Stimulated activated CD8-positive, alpha-beta memory T cell treated with anti-CD3 and anti-CD28 coated beads, Interleukin-15, amount 100 ng/mL, for 48 hours (primary cell): ENCODE measurements at regions not wholly inside any gene's neighbourhood (a gene's known extent, or its start where the extent isn't known, plus 50 kb on each side); places are given as distances from the start of the nearest gene placed in this dataset.
"Not testable (repeated sequence)": the region's sequence is repeated elsewhere in the genome, so short reads cannot be mapped to it uniquely, and the experiment has no call there.

Source experiments
- DNase-seq, 2 donors: peaks; one replicate each; pipeline ENCODE4 v3.0.0-alpha.2; 2020; ENCODE audit warnings: low read depth in 2 of 2

- not testable (repeated sequence) for DNase-seq
Measured at GRCh38 chr10:46749003-46749402, 162.2 kb upstream of the PTPN20 start.

DNA sequence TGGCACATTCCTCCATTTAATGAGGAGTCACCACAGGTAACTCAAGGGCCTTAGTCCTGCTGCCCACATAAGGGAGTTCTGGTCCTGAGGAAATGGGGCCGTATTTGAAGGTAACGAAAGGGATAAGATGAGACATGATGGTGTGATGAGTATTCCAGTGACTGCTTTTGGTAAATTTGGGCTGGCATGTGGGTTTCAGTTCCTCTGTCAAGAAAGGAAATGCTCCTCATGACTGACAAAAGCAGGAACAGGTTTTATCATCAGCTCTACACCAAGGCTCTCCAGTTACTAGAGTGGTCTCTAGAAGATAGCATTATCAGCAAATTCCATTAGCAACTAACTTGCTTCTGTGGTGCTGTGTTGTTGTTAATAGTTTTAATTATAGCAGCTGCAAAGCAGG lies 161.8 kb upstream of the PTPN20 start:
- not testable (repeated sequence) for DNase-seq

GRCh38 chr10:46753763-46754162 lies 157.5 kb upstream of the PTPN20 start:
- DNase-seq = not testable (repeated sequence)

GRCh38 chr10:46761471-46761870 lies 149.8 kb upstream of the PTPN20 start:
- DNase-seq = not testable (repeated sequence)

DNA sequence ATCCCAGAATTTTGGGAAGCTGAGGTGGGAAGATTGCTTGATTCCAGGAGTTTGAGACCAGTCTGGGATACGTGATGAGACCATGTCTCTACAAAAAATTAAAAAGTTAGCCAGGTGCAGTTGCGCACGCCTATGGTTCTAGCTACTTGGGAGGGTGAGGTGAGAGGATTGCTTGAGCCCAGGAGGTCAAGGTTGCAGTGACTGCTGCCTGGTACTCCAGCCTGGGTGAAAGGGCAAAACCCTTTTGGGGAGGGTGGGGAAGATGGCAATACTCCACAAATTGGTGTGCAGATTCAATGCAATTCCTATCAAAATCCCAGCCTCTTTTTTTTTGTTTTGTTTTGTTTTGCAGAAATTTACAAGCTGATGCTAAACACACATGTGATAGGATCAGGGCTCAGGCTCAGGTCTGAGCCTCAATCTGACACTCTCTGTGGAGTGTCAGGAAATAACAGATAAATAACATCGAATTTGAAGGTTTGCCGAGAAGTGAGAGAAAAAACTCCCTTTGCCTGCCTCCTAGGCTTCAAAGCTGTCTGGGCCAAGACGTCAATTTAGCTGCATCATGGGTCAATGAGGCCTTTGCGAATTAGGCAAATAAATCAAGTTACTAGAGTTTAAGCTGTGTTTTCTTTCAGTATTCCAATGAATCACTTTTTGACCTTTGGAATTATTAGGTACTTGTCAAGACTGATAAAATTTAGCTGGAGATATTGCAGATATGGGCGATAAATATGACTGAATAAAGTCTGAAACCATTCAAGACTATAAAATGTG lies 142.5 kb upstream of the PTPN20 start:
- not testable (repeated sequence) for DNase-seq

DNA sequence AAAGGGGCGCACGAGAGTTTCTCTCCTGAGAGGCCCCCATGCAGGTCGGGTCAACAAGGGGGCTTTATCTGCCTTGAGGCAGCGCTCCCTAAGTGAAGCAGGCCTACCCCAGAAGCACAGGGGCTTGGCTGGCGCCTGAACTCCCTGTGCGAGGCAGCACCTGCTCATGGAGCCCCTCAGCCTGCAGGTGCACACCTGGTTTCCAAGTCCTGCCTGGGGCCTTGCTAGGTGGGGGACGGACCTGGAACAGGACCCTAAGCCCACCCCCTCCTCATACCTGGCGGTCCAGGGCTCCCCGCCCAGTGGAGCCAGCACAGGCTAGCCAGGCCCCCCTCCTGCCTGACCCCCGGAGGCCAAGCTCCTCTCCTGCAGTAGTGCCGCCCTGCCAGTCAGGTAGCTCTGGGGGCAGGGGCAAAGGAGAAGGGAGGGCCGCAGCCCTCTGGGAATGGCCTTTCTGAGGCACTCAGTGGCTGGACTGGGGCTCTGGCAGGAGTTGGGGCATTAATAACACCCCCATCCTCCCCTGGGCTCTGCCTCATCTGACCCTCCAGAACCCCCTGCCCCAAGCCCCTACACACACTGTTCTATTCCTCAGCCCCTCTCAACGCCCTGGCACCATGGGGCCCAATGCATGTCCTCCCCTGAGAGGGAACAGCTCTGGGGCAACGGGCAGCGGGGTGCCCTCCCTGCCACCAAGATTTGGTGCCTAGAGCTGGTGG lies 137.9 kb upstream of the PTPN20 start:
- DNase-seq = not testable (repeated sequence)

- peak; percentile 23 to 50 for DNase-seq
Measured at GRCh38 chr10:46773897-46774236, 137.4 kb upstream of the PTPN20 start.

- not testable (repeated sequence) for DNase-seq
Measured at GRCh38 chr10:46774366-46774765, 136.9 kb upstream of the PTPN20 start.

GRCh38 chr10:46774945-46775667 lies 136.1 kb upstream of the PTPN20 start:
- not testable (repeated sequence) for DNase-seq

GRCh38 chr10:46775668-46776059 lies 135.6 kb upstream of the PTPN20 start:
- not testable (repeated sequence) for DNase-seq

- DNase-seq = not testable (repeated sequence)
Measured at GRCh38 chr10:46779571-46779970, 131.7 kb upstream of the PTPN20 start.

GRCh38 chr10:46780164-46780563 lies 131.1 kb upstream of the PTPN20 start:
- not testable (repeated sequence) for DNase-seq

DNA sequence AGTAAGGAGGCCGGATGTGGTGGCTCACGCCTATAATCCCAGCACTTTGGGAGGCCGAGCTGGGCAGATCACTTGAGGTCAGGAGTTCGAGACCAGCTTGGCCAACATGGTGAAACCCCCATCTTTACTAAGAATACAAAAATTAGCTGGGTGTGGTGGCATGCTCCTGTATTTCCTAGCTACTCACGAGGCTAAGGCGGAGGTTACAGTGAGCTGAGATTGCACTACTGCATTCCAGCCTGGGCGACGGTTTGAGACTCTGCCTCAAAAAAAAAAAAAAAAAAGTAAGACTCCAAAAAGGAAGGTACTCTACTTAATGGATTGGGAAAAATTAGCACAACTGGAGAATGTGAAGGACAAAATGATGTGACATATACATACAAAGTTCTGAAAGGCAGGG lies 130.2 kb upstream of the PTPN20 start:
- not testable (repeated sequence) for DNase-seq

DNA sequence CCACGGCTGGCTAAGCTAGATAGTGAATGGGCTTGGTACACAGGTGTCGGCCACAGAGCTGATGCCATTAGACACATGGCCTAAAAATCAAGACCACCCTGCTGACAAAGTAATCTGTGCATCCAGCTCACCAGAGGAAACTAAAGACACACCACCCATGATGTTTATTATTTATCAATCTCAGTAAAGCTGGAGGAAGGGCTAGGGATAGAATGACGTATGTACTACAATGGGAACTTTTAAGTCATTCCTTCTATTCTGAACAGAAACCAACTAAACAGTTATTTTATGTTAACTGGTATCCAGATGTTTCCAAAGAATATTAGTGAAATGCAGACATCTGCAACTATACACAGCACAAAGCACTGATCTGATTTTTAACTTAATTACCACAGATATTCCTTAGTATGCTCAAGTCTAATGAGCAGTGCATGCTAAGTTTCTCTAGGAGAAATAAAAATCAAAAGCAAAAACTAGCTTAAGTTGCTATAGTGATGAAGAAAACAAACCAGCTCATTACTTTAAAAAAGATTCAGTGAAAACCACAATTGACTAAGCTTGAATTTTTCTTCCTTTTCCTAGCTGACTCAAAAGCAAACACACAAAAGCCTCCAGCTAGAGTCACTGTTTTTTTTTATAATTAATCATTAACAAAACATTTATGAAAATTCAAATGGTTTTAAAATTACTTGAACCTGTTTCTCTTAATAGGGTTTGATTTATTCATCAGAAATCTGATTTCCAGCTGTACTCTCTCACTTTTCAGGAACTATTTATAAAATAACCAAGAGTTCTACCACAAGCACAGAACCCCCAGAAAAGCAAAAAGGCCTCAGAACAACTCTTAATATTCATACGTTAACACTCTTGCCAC lies 129.0 kb upstream of the PTPN20 start:
- not testable (repeated sequence) for DNase-seq

DNA sequence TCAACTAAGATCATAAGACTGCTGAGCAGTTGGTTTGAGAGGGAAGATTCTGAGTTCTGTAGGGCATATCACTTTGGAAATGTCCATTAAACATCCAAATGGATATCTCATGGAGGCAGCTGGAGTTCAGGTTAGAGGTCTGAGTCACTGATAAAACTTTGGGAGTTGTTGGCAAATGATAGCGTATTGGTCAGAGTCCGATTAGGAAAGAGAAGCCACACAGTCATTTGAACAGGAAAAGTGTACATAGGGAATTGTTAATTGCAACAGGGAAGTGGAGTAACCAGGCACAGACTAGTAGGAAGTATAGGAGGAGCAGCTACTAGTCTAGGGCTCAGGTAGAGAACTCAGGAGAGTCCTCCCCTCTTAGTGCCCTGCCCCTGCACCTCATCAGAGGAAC lies 126.6 kb upstream of the PTPN20 start:
- not testable (repeated sequence) for DNase-seq

DNA sequence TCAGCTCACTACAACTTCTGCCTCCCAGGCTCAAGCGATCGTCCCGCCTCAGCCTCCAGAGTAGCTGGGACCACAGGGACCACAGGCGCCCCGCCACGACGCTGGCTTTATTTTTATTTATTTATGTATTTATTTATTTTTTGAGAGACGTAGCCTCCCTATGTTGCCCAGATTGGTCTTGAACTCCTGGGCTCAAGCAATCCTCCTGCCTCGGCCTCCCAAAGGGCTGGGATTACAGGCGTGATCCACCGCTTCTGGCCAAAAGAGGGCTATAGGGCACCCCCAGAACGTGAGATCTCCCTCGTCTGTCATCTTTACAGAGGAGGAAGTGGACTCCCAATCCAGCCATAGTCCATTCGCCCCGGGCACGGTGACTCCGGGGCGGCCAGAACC lies 125.1 kb upstream of the PTPN20 start:
- not testable (repeated sequence) for DNase-seq

DNA sequence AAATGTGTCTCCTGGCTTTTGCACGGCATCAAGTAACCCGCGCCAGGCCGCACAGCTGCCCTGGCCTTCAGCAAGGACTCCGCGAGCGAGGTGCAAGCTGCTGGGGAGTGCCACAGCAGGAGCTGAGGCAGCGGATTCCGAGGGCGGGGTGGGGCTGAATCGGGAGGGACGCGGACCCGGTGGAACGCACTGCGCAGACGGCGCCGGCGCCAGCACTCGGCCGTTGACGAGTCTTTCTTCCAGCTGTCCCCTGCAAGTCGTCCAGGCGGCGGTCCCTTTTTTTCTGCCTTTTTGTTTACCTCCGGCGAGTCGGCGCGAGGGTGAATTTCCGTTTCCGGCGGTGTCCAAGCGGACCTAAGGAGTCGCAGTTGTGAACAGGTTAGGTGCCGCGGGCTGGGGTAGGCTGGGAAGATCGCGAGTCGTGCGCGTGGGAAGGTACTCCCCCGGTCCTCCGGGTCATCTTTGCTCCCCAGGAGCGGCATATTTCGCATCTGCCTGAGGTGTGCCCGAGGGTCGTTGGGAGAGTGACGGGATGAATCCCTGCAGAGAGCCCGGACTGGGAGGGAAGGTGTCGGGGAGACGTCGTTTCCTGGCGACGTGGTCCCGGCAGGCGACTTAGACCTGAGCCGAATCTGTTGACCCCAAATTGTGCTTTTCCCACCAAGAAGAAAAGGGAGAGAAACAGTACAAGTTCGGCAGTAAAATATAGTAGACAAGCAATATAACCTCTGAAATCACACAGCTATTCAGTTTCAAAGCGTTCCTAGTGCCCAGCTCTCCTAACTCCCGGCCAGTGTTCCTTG lies 124.5 kb upstream of the PTPN20 start:
- peak; percentile 57 to 61 for DNase-seq

DNA sequence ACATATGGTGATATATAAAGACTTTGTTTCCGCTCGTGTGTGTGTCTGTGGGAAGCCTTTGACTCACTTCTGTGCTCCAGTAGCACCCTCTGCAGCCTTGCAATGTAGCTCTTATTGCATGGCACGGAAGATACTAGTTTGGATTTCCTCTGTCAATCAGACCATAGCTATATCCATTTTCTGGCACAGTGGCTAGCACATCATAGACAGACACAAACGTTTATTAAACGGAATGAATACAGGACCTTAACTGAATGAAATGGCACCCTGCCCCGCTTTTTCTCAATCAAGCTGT lies 124.0 kb upstream of the PTPN20 start:
- no peak for DNase-seq

GRCh38 chr10:46792657-46793357 lies 118.4 kb upstream of the PTPN20 start:
- not testable (repeated sequence) for DNase-seq

DNA sequence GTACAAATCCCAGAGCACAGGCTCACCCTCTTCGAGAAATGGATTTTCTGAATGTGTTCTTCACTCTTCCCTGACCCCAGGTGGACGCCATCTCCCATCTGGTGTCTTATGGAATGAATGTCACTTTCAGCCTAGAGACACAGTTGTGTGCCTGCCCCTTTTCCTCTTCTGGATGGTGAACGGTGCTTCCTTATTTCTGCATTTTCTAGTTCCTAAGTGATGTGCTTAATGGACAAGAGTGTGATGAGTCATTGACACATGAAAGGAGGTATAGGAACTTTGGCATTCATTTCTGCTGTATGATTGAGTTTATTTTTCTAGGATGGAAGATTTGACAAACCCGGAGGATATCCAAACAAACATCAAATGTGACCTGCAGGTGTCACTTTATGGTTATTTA lies 114.9 kb upstream of the PTPN20 start:
- DNase-seq = not testable (repeated sequence)
